ENCODE measurements at regions not wholly inside any gene's neighbourhood (a gene's known extent, or its start where the extent isn't known, plus 50 kb on each side); places are given as distances from the start of the nearest gene placed in this dataset.
A peak's percentile ranks its signal among the peaks of the same experiment; 100 is the strongest.

DNA sequence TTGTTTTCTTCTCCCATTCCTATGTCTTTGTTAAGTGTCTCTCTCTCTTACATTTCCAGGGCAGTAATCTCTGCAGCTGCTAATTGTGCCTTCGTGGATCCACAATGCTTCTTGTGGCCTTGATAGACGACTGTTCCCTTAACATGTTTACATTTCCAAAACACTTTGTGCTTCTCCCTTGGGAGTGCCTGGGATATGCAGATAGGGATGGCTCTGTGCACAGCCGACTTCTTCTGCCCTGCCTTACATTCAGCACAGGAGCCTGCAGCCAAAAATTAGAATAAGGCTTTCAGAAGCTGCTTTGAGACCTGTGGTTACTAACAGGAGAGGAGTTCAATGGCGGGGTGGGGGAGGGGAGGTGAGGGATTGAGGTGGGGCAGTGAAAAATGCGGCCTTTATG lies 328.9 kb downstream of the TDRD15 start:
- TF ChIP-seq TAF1 (IDR thresholded peaks at IDR 0.05; ENCODE audit: low read depth, low read length) (no peak), POLR2AphosphoS5 (IDR thresholded peaks at IDR 0.05; ENCODE audit: low read depth, low read length) (no peak), SPI1 (IDR thresholded peaks at IDR 0.05; ENCODE audit: low read depth, low read length) (no peak), POLR2A (IDR thresholded peaks at IDR 0.05; ENCODE audit: low read depth, low read length) (no peak), PAX5 (IDR thresholded peaks at IDR 0.05; ENCODE audit: insufficient read depth, low read length, severe bottlenecking) (no peak), POU2F2 (IDR thresholded peaks at IDR 0.05; ENCODE audit: low read depth, low read length) (no peak)
- no peak for FAIRE-seq
- no peak for DNase-seq (ENCODE audit: insufficient read length, low spot score)

GRCh38 chr2:21453723-21454450 lies 330.1 kb downstream of the TDRD15 start:
- no peak for DNase-seq (ENCODE audit: insufficient read length, low spot score)
- FAIRE-seq = no peak
- TF ChIP-seq PAX5 (IDR thresholded peaks at IDR 0.05; ENCODE audit: insufficient read depth, low read length, severe bottlenecking) (no peak), SPI1 (IDR thresholded peaks at IDR 0.05; ENCODE audit: low read depth, low read length) (no peak), POLR2A (IDR thresholded peaks at IDR 0.05; ENCODE audit: low read depth, low read length) (no peak), POLR2AphosphoS5 (IDR thresholded peaks at IDR 0.05; ENCODE audit: low read depth, low read length) (no peak), POU2F2 (IDR thresholded peaks at IDR 0.05; ENCODE audit: low read depth, low read length) (no peak), TAF1 (IDR thresholded peaks at IDR 0.05; ENCODE audit: low read depth, low read length) (no peak)

GRCh38 chr2:21454839-21455238 lies 331.1 kb downstream of the TDRD15 start:
- FAIRE-seq = no peak
- DNase-seq (ENCODE audit: insufficient read length, low spot score) = no peak
- no peak for TF ChIP-seq POLR2AphosphoS5 (IDR thresholded peaks at IDR 0.05; ENCODE audit: low read depth, low read length)

DNA sequence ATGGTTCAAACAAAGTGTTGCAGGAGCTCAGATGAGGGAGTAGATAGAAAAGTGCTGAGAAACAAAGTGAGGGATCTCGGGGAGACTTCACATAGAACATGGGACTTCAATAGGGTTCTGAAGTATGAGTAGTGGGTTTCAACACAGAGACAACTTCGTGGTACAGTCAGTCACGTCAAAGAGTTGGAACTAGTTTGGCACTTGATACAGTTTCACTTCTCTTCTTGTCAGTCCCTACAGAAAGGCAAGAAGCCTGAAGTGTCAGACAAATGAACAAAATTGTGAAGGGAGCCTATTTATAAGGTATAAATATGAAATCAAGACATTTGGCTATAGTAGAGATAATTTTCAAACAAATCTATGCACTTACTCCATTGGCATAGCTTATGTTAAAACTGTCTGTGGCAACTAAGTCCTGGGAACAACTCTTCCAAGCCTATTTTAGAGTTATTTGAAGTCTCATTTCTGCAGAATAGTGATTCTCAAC lies 338.0 kb downstream of the TDRD15 start:
- TF ChIP-seq PAX5 (IDR thresholded peaks at IDR 0.05; ENCODE audit: insufficient read depth, low read length, severe bottlenecking) = no peak
- no peak for TF ChIP-seq POU2F2 (IDR thresholded peaks at IDR 0.05; ENCODE audit: low read depth, low read length)
- TF ChIP-seq SPI1 (IDR thresholded peaks at IDR 0.05; ENCODE audit: low read depth, low read length) = peak; percentile 67
- no peak for TF ChIP-seq POLR2AphosphoS5 (IDR thresholded peaks at IDR 0.05; ENCODE audit: low read depth, low read length)
- DNase-seq (ENCODE audit: insufficient read length, low spot score) (no peak), FAIRE-seq (no peak)

- TF ChIP-seq PAX5 (IDR thresholded peaks at IDR 0.05; ENCODE audit: insufficient read depth, low read length, severe bottlenecking) = no peak
- TF ChIP-seq POU2F2 (IDR thresholded peaks at IDR 0.05; ENCODE audit: low read depth, low read length) = no peak
- TF ChIP-seq SPI1 (IDR thresholded peaks at IDR 0.05; ENCODE audit: low read depth, low read length) = no peak
- no peak for TF ChIP-seq TAF1 (IDR thresholded peaks at IDR 0.05; ENCODE audit: low read depth, low read length)
- no peak for TF ChIP-seq POLR2A (IDR thresholded peaks at IDR 0.05; ENCODE audit: low read depth, low read length)
- no peak for TF ChIP-seq POLR2AphosphoS5 (IDR thresholded peaks at IDR 0.05; ENCODE audit: low read depth, low read length)
- no peak for FAIRE-seq
Observed at GRCh38 chr2:21466341-21466927, 342.7 kb downstream of the TDRD15 start.

DNA sequence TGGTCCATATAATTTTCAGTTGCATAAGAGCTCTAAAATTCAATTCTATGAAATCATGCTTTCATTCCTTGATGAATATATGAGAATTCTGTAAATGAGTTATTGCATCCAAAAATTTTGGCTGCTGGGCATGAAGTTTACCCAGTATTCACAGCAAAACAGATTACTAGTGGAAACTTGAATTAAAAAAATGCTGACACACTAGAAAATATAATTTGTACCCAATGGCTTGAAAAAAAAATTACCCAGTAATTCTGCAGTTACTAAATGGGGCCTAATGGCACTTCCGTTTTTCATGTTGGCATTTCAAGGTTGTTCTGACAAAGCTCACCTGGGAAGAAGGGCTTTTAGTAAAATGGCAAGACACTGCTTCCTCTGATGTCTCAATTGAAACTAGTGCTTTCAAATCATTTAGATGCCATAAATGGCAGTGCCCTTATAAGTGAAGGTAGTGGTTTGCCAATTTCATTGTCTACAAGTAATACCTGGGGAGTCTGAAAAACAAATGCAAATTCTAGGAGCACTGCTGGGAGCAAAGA lies 343.6 kb downstream of the TDRD15 start:
- DNase-seq (ENCODE audit: insufficient read length, low spot score) (no peak), FAIRE-seq (no peak)
- TF ChIP-seq SPI1 (IDR thresholded peaks at IDR 0.05; ENCODE audit: low read depth, low read length) (no peak), TAF1 (IDR thresholded peaks at IDR 0.05; ENCODE audit: low read depth, low read length) (no peak), POLR2A (IDR thresholded peaks at IDR 0.05; ENCODE audit: low read depth, low read length) (no peak), POLR2AphosphoS5 (IDR thresholded peaks at IDR 0.05; ENCODE audit: low read depth, low read length) (no peak), PAX5 (IDR thresholded peaks at IDR 0.05; ENCODE audit: insufficient read depth, low read length, severe bottlenecking) (no peak), POU2F2 (IDR thresholded peaks at IDR 0.05; ENCODE audit: low read depth, low read length) (no peak)

More at GRCh38 chr2:21466341-21466927, 342.7 kb downstream of the TDRD15 start:
- no peak for DNase-seq (ENCODE audit: insufficient read length, low spot score)

DNA sequence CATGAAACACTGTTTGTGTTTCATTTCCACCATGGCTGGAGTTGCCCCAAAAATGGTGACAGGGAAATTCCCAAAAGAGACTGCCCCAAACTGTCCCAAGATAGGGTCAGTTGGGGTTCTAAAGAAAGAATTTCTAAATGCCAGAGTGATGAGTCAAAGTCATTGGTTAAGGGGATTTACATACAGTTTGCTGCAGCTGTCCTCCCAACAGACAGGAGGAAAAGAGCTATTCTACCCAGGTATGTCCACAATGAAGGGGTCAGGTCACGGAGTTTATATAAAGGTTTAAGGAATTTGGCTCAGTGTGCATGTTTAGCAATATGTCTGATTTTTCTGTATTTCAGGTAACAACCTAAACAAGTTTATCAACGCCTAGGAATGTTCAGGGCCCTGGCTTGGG lies 344.1 kb downstream of the TDRD15 start:
- TF ChIP-seq TAF1 (IDR thresholded peaks at IDR 0.05; ENCODE audit: low read depth, low read length) (no peak), SPI1 (IDR thresholded peaks at IDR 0.05; ENCODE audit: low read depth, low read length) (no peak), POLR2A (IDR thresholded peaks at IDR 0.05; ENCODE audit: low read depth, low read length) (no peak), POU2F2 (IDR thresholded peaks at IDR 0.05; ENCODE audit: low read depth, low read length) (no peak), POLR2AphosphoS5 (IDR thresholded peaks at IDR 0.05; ENCODE audit: low read depth, low read length) (no peak), PAX5 (IDR thresholded peaks at IDR 0.05; ENCODE audit: insufficient read depth, low read length, severe bottlenecking) (no peak)
- no peak for FAIRE-seq
- no peak for DNase-seq (ENCODE audit: insufficient read length, low spot score)

GRCh38 chr2:21468624-21469023 lies 344.9 kb downstream of the TDRD15 start:
- FAIRE-seq (peak; percentile 38), DNase-seq (ENCODE audit: insufficient read length, low spot score) (no peak)
- TF ChIP-seq TAF1 (IDR thresholded peaks at IDR 0.05; ENCODE audit: low read depth, low read length) (no peak), PAX5 (IDR thresholded peaks at IDR 0.05; ENCODE audit: insufficient read depth, low read length, severe bottlenecking) (no peak), POU2F2 (IDR thresholded peaks at IDR 0.05; ENCODE audit: low read depth, low read length) (no peak)

DNA sequence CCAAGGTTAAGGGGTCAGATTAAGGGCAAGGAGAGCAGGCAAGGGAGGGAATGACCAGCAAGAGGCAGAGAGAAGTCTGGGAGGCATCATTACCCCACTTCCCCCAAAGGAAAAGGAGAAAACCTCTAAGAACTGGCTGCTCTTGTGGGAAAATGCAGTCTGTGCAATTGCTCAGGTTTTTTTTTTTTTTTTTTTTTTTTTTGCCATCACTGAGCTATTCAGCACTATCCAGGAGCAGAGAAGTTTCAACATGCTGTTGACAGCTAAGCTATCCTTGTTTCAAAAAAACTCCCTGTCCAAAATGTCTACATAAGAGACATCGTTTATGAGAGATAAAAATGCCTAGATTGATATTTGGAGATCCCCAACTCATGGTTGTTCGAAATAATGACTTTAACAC lies 345.4 kb downstream of the TDRD15 start:
- DNase-seq (ENCODE audit: insufficient read length, low spot score) = no peak
- no peak for FAIRE-seq
- TF ChIP-seq TAF1 (IDR thresholded peaks at IDR 0.05; ENCODE audit: low read depth, low read length) (no peak), SPI1 (IDR thresholded peaks at IDR 0.05; ENCODE audit: low read depth, low read length) (no peak), POLR2A (IDR thresholded peaks at IDR 0.05; ENCODE audit: low read depth, low read length) (no peak), POU2F2 (IDR thresholded peaks at IDR 0.05; ENCODE audit: low read depth, low read length) (no peak), POLR2AphosphoS5 (IDR thresholded peaks at IDR 0.05; ENCODE audit: low read depth, low read length) (no peak), PAX5 (IDR thresholded peaks at IDR 0.05; ENCODE audit: insufficient read depth, low read length, severe bottlenecking) (no peak)

DNA sequence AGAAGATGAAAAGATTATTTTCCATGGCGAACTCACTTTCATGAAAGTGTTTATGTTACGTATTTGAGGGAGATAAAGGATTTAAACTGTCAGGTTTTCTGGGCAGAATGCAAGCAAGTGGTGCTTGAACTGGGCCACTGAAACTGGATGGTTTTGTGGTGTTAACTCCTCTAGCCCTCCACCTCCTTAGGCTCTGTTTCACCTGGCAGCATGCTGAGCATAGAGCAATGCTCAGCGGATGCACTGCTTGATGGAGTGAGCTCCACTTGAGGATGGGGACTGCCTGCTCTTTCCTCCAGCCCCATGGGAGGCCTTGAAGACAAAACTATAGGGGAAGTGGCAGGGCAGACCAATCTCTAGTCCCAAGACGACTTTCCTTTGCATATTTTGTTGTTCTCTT lies 345.8 kb downstream of the TDRD15 start:
- no peak for TF ChIP-seq POU2F2 (IDR thresholded peaks at IDR 0.05; ENCODE audit: low read depth, low read length)
- TF ChIP-seq PAX5 (IDR thresholded peaks at IDR 0.05; ENCODE audit: insufficient read depth, low read length, severe bottlenecking) = no peak
- TF ChIP-seq SPI1 (IDR thresholded peaks at IDR 0.05; ENCODE audit: low read depth, low read length) = no peak
- no peak for TF ChIP-seq POLR2A (IDR thresholded peaks at IDR 0.05; ENCODE audit: low read depth, low read length)
- no peak for TF ChIP-seq TAF1 (IDR thresholded peaks at IDR 0.05; ENCODE audit: low read depth, low read length)
- TF ChIP-seq POLR2AphosphoS5 (IDR thresholded peaks at IDR 0.05; ENCODE audit: low read depth, low read length) = no peak

More for the DNA sequence above, 345.8 kb downstream of the TDRD15 start:
- DNase-seq (ENCODE audit: insufficient read length, low spot score) (no peak), FAIRE-seq (no peak)
